WTC11 (cell line): ENCODE measurements at regions not wholly inside any gene's neighbourhood (a gene's known extent, or its start where the extent isn't known, plus 50 kb on each side); places are given as distances from the start of the nearest gene placed in this dataset.

ENCODE experiments used
- ATAC-seq: fragments of 200-7000 bp; cut with Tn5 transposase; 2 replicates; pipeline ENCODE4 v1.10.0; 2021; ENCODE audit warnings: mild to moderate bottlenecking, moderate library complexity
- CTCF ChIA-PET: fragments of 300-600 bp; sonication (Branson Sonifier 250); formaldehyde crosslinking; loops from one replicate; lab custom pipeline; 2021; ENCODE audit warnings: antibody characterized with exemption; lab: Charles Lee
- POLR2A ChIA-PET: fragments of 350-600 bp; sonication (Branson Sonifier 250); formaldehyde crosslinking; loops from one replicate; lab custom pipeline; 2021; ENCODE audit warnings: antibody characterized with exemption; lab: Charles Lee
- DNase-seq: peaks from one replicate; pipeline ENCODE4 v3.0.0; 2021; ENCODE audit warnings: low spot score
- H3K27ac Mint-ChIP-seq: 2 replicates; pipeline ENCODE4 v1.8.0; 2021; ENCODE audit warnings: mixed read lengths
- H3K27me3 Mint-ChIP-seq: 2 replicates; pipeline ENCODE4 v1.8.0; 2021; ENCODE audit warnings: low read depth, mild to moderate bottlenecking, moderate library complexity, mixed read lengths
- H3K36me3 Mint-ChIP-seq: 2 replicates; pipeline ENCODE4 v1.8.0; 2021; ENCODE audit warnings: mixed read lengths
- H3K4me1 Mint-ChIP-seq: 2 replicates; pipeline ENCODE4 v1.8.0; 2022; ENCODE audit warnings: mixed read lengths
- H3K4me3 Mint-ChIP-seq: 2 replicates; pipeline ENCODE4 v1.8.0; 2021; ENCODE audit warnings: mild to moderate bottlenecking, moderate library complexity, mixed read lengths
- H3K9me3 Mint-ChIP-seq: 2 replicates; pipeline ENCODE4 v1.8.0; 2021; ENCODE audit warnings: mixed read lengths
- ATF2 ChIP-seq: sonication (generic); formaldehyde crosslinking; IDR thresholded peaks from 2 replicates; pipeline ENCODE4 v1.8.1; 2022; ENCODE audit warnings: low read depth, missing genetic modification reagents, borderline replicate concordance
- ATF3 ChIP-seq: sonication (generic); formaldehyde crosslinking; conservative IDR thresholded peaks from 2 replicates; pipeline ENCODE4 v1.8.1; 2022; ENCODE audit warnings: mild to moderate bottlenecking, missing genetic modification reagents
- CTCF ChIP-seq: fragments of 200-600 bp; IDR thresholded peaks from 2 replicates; pipeline ENCODE4 v1.8.0; 2022; ENCODE audit warnings: antibody characterized with exemption
- ERG ChIP-seq: fragments of 250-450 bp; sonication (Bioruptor Pico); IDR thresholded peaks from 2 replicates; pipeline ENCODE4 v1.8.0; 2021; ENCODE audit warnings: mild to moderate bottlenecking
- JUN ChIP-seq: sonication (generic); formaldehyde crosslinking; IDR thresholded peaks from 2 replicates; pipeline ENCODE4 v1.8.0; 2023; ENCODE audit warnings: mild to moderate bottlenecking, missing genetic modification reagents
- SOX15 ChIP-seq: fragments of 250-450 bp; sonication (Bioruptor Pico); IDR thresholded peaks from 2 replicates; pipeline ENCODE4 v1.9.0; 2021; ENCODE audit warnings: mild to moderate bottlenecking
- ZNF396 ChIP-seq: fragments of 250-450 bp; sonication (Bioruptor Pico); IDR thresholded peaks from 2 replicates; pipeline ENCODE4 v1.8.0; 2021; ENCODE audit warnings: mild to moderate bottlenecking, moderate library complexity, borderline replicate concordance
- TF ChIP-seq, protein P1 (sequence below): sonication (generic); formaldehyde crosslinking; IDR thresholded peaks from 2 replicates; pipeline ENCODE4 v1.8.1; 2022; ENCODE audit warnings: low read depth, mild to moderate bottlenecking, moderate library complexity, missing genetic modification reagents, borderline replicate concordance
- TF ChIP-seq, protein P2 (sequence below): sonication (generic); formaldehyde crosslinking; IDR thresholded peaks from 2 replicates; pipeline ENCODE4 v1.8.1; 2023; ENCODE audit warnings: mild to moderate bottlenecking, missing genetic modification reagents, borderline replicate concordance
- TF ChIP-seq, protein P3 (sequence below): sonication (generic); formaldehyde crosslinking; IDR thresholded peaks from 2 replicates; pipeline ENCODE4 v1.8.0; 2022; ENCODE audit warnings: missing genetic modification reagents
- TF ChIP-seq, protein P4 (sequence below): sonication (generic); formaldehyde crosslinking; IDR thresholded peaks from 2 replicates; pipeline ENCODE4 v1.8.1; 2023; ENCODE audit warnings: mild to moderate bottlenecking, missing genetic modification reagents, moderate library complexity

DNA sequence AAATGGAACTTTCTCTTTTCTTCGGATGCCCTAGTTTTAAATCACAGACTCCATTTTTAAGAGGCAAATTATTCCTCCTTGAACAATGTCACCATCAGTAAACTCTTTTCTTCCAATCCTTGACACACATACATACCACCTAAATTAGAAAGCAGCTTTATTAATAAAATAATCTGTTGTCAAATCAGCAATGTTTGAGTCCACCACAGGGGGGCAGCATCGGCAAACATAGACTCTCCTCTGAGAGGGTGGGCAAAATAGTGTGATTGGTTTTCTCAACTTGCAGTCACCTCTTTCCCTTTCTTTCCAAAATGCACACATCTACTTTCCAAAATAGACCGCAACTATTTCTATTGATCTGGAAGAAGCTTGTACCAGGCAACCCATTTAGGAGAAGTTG lies 438.4 kb upstream of the OR4E1 start:
- TF ChIP-seq, protein P1, sequence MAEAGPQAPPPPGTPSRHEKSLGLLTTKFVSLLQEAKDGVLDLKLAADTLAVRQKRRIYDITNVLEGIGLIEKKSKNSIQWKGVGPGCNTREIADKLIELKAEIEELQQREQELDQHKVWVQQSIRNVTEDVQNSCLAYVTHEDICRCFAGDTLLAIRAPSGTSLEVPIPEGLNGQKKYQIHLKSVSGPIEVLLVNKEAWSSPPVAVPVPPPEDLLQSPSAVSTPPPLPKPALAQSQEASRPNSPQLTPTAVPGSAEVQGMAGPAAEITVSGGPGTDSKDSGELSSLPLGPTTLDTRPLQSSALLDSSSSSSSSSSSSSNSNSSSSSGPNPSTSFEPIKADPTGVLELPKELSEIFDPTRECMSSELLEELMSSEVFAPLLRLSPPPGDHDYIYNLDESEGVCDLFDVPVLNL (CRISPR knock-in tag), result no peak
- TF ChIP-seq CTCF, result peak; percentile 49
- TF ChIP-seq, protein P2, sequence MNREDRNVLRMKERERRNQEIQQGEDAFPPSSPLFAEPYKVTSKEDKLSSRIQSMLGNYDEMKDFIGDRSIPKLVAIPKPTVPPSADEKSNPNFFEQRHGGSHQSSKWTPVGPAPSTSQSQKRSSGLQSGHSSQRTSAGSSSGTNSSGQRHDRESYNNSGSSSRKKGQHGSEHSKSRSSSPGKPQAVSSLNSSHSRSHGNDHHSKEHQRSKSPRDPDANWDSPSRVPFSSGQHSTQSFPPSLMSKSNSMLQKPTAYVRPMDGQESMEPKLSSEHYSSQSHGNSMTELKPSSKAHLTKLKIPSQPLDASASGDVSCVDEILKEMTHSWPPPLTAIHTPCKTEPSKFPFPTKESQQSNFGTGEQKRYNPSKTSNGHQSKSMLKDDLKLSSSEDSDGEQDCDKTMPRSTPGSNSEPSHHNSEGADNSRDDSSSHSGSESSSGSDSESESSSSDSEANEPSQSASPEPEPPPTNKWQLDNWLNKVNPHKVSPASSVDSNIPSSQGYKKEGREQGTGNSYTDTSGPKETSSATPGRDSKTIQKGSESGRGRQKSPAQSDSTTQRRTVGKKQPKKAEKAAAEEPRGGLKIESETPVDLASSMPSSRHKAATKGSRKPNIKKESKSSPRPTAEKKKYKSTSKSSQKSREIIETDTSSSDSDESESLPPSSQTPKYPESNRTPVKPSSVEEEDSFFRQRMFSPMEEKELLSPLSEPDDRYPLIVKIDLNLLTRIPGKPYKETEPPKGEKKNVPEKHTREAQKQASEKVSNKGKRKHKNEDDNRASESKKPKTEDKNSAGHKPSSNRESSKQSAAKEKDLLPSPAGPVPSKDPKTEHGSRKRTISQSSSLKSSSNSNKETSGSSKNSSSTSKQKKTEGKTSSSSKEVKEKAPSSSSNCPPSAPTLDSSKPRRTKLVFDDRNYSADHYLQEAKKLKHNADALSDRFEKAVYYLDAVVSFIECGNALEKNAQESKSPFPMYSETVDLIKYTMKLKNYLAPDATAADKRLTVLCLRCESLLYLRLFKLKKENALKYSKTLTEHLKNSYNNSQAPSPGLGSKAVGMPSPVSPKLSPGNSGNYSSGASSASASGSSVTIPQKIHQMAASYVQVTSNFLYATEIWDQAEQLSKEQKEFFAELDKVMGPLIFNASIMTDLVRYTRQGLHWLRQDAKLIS, result no peak
- Mint-ChIP-seq H3K4me1 (peaks cover 18% of the 10 kb centered on the region), H3K4me3 (no peak overlapping the region), H3K27me3 (0 out of 2 replicates have a peak, but pooled peaks cover 4% of the 10 kb centered on the region), H3K9me3 (no peaks in the 10 kb centered on the region), H3K36me3 (no peaks in the 10 kb centered on the region), H3K27ac (no peak overlapping the region)
- POLR2A ChIA-PET, result no interaction called here
- DNase-seq (peak; percentile 63), ATAC-seq (no peak)
- CTCF ChIA-PET, result interaction anchor here (0.6 to 2.9 kb wide), 25 partner anchors 9 to 309 kb away, joined by 3 to 39 read pairs (median 5); no protein-coding TSS in a partner anchor

- CTCF ChIA-PET, result interaction anchor here (0.6 to 3.1 kb wide), 10 partner anchors 11 to 190 kb away, joined by 3 to 16 read pairs (median 6); no protein-coding TSS in a partner anchor
- ATAC-seq (no peak), DNase-seq (no peak)
- TF ChIP-seq JUN (CRISPR knock-in tag) (no peak), SOX15 (CRISPR knock-in tag) (no peak), ATF3 (CRISPR knock-in tag) (no peak), ATF2 (no peak), ERG (CRISPR knock-in tag) (no peak), ZNF396 (CRISPR knock-in tag) (no peak)
- TF ChIP-seq, protein P3, sequence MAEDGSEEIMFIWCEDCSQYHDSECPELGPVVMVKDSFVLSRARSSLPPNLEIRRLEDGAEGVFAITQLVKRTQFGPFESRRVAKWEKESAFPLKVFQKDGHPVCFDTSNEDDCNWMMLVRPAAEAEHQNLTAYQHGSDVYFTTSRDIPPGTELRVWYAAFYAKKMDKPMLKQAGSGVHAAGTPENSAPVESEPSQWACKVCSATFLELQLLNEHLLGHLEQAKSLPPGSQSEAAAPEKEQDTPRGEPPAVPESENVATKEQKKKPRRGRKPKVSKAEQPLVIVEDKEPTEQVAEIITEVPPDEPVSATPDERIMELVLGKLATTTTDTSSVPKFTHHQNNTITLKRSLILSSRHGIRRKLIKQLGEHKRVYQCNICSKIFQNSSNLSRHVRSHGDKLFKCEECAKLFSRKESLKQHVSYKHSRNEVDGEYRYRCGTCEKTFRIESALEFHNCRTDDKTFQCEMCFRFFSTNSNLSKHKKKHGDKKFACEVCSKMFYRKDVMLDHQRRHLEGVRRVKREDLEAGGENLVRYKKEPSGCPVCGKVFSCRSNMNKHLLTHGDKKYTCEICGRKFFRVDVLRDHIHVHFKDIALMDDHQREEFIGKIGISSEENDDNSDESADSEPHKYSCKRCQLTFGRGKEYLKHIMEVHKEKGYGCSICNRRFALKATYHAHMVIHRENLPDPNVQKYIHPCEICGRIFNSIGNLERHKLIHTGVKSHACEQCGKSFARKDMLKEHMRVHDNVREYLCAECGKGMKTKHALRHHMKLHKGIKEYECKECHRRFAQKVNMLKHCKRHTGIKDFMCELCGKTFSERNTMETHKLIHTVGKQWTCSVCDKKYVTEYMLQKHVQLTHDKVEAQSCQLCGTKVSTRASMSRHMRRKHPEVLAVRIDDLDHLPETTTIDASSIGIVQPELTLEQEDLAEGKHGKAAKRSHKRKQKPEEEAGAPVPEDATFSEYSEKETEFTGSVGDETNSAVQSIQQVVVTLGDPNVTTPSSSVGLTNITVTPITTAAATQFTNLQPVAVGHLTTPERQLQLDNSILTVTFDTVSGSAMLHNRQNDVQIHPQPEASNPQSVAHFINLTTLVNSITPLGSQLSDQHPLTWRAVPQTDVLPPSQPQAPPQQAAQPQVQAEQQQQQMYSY (CRISPR knock-in tag), result no peak
- TF ChIP-seq, protein P4, sequence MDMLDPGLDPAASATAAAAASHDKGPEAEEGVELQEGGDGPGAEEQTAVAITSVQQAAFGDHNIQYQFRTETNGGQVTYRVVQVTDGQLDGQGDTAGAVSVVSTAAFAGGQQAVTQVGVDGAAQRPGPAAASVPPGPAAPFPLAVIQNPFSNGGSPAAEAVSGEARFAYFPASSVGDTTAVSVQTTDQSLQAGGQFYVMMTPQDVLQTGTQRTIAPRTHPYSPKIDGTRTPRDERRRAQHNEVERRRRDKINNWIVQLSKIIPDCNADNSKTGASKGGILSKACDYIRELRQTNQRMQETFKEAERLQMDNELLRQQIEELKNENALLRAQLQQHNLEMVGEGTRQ, result no peak
- Mint-ChIP-seq H3K4me1 (0 out of 2 replicates have a peak, but pooled peaks cover 4% of the 10 kb centered on the region), H3K4me3 (no peak overlapping the region), H3K9me3 (no peaks in the 10 kb centered on the region), H3K27ac (no peak overlapping the region), H3K36me3 (no peaks in the 10 kb centered on the region), H3K27me3 (0 out of 2 replicates have a peak, but pooled peaks cover 4% of the 10 kb centered on the region)
- POLR2A ChIA-PET, result no interaction called here
Measured at GRCh38 chr14:22107753-22108152, 434.1 kb upstream of the OR4E1 start.
